ENCODE measurements at regions not wholly inside any gene's neighbourhood (a gene's known extent, or its start where the extent isn't known, plus 50 kb on each side); places are given as distances from the start of the nearest gene placed in this dataset.

DNA sequence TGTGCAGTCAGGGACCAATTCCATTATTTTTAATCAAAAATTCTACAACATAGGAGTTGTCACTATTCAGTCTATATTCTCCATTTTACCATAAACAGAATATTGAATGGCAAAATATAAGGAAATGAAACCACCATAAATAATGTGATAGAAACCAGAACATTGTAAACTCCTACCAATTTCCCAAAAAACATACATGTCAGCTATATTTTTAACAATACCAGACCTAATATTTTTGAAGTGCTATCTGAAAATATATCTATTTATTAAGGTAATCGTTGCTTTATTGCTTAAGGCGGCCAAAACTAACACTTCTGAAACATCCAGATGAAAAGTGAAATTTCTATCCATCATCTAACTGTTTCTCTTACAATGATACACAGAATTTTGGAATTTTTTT lies 123.0 kb upstream of the C11orf58 start:
- no peaks in the 10 kb centered on the region for H3K79me2 ChIP-seq (ENCODE audit: control insufficient read depth, insufficient read depth, low read length)
- H4K20me1 ChIP-seq (ENCODE audit: control insufficient read depth, extremely low read depth, insufficient read depth, low read length): no peaks in the 10 kb centered on the region
- no peak overlapping the region for H3K9ac ChIP-seq (ENCODE audit: insufficient read depth, low read length)
- TF ChIP-seq, protein P1, sequence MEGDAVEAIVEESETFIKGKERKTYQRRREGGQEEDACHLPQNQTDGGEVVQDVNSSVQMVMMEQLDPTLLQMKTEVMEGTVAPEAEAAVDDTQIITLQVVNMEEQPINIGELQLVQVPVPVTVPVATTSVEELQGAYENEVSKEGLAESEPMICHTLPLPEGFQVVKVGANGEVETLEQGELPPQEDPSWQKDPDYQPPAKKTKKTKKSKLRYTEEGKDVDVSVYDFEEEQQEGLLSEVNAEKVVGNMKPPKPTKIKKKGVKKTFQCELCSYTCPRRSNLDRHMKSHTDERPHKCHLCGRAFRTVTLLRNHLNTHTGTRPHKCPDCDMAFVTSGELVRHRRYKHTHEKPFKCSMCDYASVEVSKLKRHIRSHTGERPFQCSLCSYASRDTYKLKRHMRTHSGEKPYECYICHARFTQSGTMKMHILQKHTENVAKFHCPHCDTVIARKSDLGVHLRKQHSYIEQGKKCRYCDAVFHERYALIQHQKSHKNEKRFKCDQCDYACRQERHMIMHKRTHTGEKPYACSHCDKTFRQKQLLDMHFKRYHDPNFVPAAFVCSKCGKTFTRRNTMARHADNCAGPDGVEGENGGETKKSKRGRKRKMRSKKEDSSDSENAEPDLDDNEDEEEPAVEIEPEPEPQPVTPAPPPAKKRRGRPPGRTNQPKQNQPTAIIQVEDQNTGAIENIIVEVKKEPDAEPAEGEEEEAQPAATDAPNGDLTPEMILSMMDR (conservative IDR thresholded peaks at IDR 0.05 in 1 of 2, IDR thresholded peaks at IDR 0.05 in 1 of 2; ENCODE audit: low read depth in 1 of 2, low read length in 2 of 2): no peak
- no peak for TF ChIP-seq EZH2 (IDR thresholded peaks at IDR 0.05; ENCODE audit: low read length, missing control alignments)
- H3K27me3 ChIP-seq (ENCODE audit: control insufficient read depth, insufficient read depth, low read length): peaks cover 18% of the 10 kb centered on the region
- H3K9me3 ChIP-seq (ENCODE audit: control insufficient read depth, insufficient read depth, low read depth, low read length): no peaks in the 10 kb centered on the region
- no peak for DNase-seq (ENCODE audit: low read depth in 2 of 2)
- H3K4me2 ChIP-seq (ENCODE audit: extremely low read depth, insufficient read depth, low read length): no peak overlapping the region
- no peak overlapping the region for H3K27ac ChIP-seq (ENCODE audit: insufficient read depth, low read length)
- no peak overlapping the region for H3K4me3 ChIP-seq (replicated peaks in 1 of 4; ENCODE audit: control extremely low read depth in 1 of 4, insufficient read depth in 1 of 4, low read depth in 3 of 4, low read length in 4 of 4)
- no peaks in the 10 kb centered on the region for H3K4me1 ChIP-seq (ENCODE audit: control insufficient read depth, extremely low read depth, insufficient read depth, low read length)
- no peaks in the 10 kb centered on the region for H3K36me3 ChIP-seq (ENCODE audit: control insufficient read depth, insufficient read depth, low read length)
- no peak overlapping the region for H2AFZ ChIP-seq (ENCODE audit: low read length)

GRCh38 chr11:16613512-16614381 lies 124.7 kb upstream of the C11orf58 start:
- H3K4me2 ChIP-seq (ENCODE audit: extremely low read depth, insufficient read depth, low read length): peak overlapping the region; percentile 82
- H3K4me3 ChIP-seq (replicated peaks in 1 of 4; ENCODE audit: control extremely low read depth in 1 of 4, insufficient read depth in 1 of 4, low read depth in 3 of 4, low read length in 4 of 4): peak overlapping the region; percentile 30 to 63 (median 50)
- DNase-seq (ENCODE audit: low read depth in 2 of 2): peak; percentile 76 to 87
- no peak overlapping the region for H3K27ac ChIP-seq (ENCODE audit: insufficient read depth, low read length)
- H3K36me3 ChIP-seq (ENCODE audit: control insufficient read depth, insufficient read depth, low read length): no peaks in the 10 kb centered on the region
- peaks cover 18% of the 10 kb centered on the region for H3K27me3 ChIP-seq (ENCODE audit: control insufficient read depth, insufficient read depth, low read length)
- H3K9me3 ChIP-seq (ENCODE audit: control insufficient read depth, insufficient read depth, low read depth, low read length): no peaks in the 10 kb centered on the region
- H4K20me1 ChIP-seq (ENCODE audit: control insufficient read depth, extremely low read depth, insufficient read depth, low read length): no peaks in the 10 kb centered on the region
- TF ChIP-seq, protein P1 (conservative IDR thresholded peaks at IDR 0.05 in 1 of 2, IDR thresholded peaks at IDR 0.05 in 1 of 2; ENCODE audit: low read depth in 1 of 2, low read length in 2 of 2): peak; percentile 90 to 93
- no peak for TF ChIP-seq EZH2 (IDR thresholded peaks at IDR 0.05; ENCODE audit: low read length, missing control alignments)
- no peaks in the 10 kb centered on the region for H3K79me2 ChIP-seq (ENCODE audit: control insufficient read depth, insufficient read depth, low read length)
- H3K9ac ChIP-seq (ENCODE audit: insufficient read depth, low read length): peak overlapping the region; percentile 58
- peak overlapping the region; percentile 68 for H2AFZ ChIP-seq (ENCODE audit: low read length)
- no peaks in the 10 kb centered on the region for H3K4me1 ChIP-seq (ENCODE audit: control insufficient read depth, extremely low read depth, insufficient read depth, low read length)

GRCh38 chr11:16613262-16613511 lies 125.3 kb upstream of the C11orf58 start:
- no peak overlapping the region for H3K9ac ChIP-seq (ENCODE audit: insufficient read depth, low read length)
- no peaks in the 10 kb centered on the region for H4K20me1 ChIP-seq (ENCODE audit: control insufficient read depth, extremely low read depth, insufficient read depth, low read length)
- no peak for DNase-seq (ENCODE audit: low read depth in 2 of 2)
- no peaks in the 10 kb centered on the region for H3K4me1 ChIP-seq (ENCODE audit: control insufficient read depth, extremely low read depth, insufficient read depth, low read length)
- TF ChIP-seq EZH2 (IDR thresholded peaks at IDR 0.05; ENCODE audit: low read length, missing control alignments): no peak
- H2AFZ ChIP-seq (ENCODE audit: low read length): peak overlapping the region; percentile 68
- peak overlapping the region; percentile 82 for H3K4me2 ChIP-seq (ENCODE audit: extremely low read depth, insufficient read depth, low read length)
- H3K9me3 ChIP-seq (ENCODE audit: control insufficient read depth, insufficient read depth, low read depth, low read length): no peaks in the 10 kb centered on the region
- H3K27me3 ChIP-seq (ENCODE audit: control insufficient read depth, insufficient read depth, low read length): peaks cover 18% of the 10 kb centered on the region
- no peaks in the 10 kb centered on the region for H3K36me3 ChIP-seq (ENCODE audit: control insufficient read depth, insufficient read depth, low read length)
- H3K27ac ChIP-seq (ENCODE audit: insufficient read depth, low read length): no peak overlapping the region
- no peaks in the 10 kb centered on the region for H3K79me2 ChIP-seq (ENCODE audit: control insufficient read depth, insufficient read depth, low read length)
- H3K4me3 ChIP-seq (replicated peaks in 1 of 4; ENCODE audit: control extremely low read depth in 1 of 4, insufficient read depth in 1 of 4, low read depth in 3 of 4, low read length in 4 of 4): peak overlapping the region; percentile 30 to 63 (median 50)

All from fibroblast of lung (primary cell).